Ishikawa (cell line): ENCODE measurements at regions not wholly inside any gene's neighbourhood (a gene's known extent, or its start where the extent isn't known, plus 50 kb on each side); places are given as distances from the start of the nearest gene placed in this dataset.

Experiments
- EGR1 ChIP-seq: IDR thresholded peaks from 2 replicates; pipeline ENCODE4 v1.6.1; 2012
- EP300 ChIP-seq: IDR thresholded peaks from 2 replicates; pipeline ENCODE4 v1.6.1; 2012; ENCODE audit warnings: borderline replicate concordance
- FOXM1 ChIP-seq: IDR thresholded peaks from 2 replicates; pipeline ENCODE4 v1.6.1; 2012; ENCODE audit warnings: low read depth, borderline replicate concordance
- MAX ChIP-seq: IDR thresholded peaks from 2 replicates; pipeline ENCODE4 v1.6.1; 2012
- TAF1 ChIP-seq: IDR thresholded peaks from 2 replicates; pipeline ENCODE4 v1.6.1; 2012; ENCODE audit warnings: low read depth, mild to moderate bottlenecking
- TF ChIP-seq, protein P1 (sequence below): IDR thresholded peaks from 2 replicates; pipeline ENCODE4 v1.6.1; 2012; ENCODE audit warnings: low read depth, mild to moderate bottlenecking
- TF ChIP-seq, protein P2 (sequence below): IDR thresholded peaks from 2 replicates; pipeline ENCODE4 v1.6.1; 2012

DNA sequence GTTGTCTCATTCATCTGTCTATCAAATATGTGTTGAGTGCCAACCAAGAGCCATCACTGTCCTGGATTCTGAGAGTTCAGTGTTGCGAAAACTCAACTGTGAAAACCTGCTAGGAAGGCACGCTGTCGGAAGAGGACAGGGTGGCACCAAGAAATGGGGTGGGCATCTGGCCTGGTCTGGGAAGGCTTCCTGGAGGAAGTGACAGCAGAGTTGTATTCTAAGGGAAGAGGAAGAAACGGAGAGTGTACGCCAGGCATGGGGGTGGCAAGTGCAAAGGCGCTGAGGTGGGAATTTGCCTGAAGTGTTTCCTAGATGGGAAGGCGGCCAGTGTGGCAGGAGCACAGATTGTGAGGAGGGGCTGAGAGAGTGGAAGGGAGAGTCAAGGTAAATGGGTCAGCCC, 91.2 kb downstream of the ANKRD60 start:
- TF ChIP-seq FOXM1 (no peak), TAF1 (no peak), EP300 (no peak), MAX (no peak), EGR1 (no peak)
- TF ChIP-seq, protein P1, sequence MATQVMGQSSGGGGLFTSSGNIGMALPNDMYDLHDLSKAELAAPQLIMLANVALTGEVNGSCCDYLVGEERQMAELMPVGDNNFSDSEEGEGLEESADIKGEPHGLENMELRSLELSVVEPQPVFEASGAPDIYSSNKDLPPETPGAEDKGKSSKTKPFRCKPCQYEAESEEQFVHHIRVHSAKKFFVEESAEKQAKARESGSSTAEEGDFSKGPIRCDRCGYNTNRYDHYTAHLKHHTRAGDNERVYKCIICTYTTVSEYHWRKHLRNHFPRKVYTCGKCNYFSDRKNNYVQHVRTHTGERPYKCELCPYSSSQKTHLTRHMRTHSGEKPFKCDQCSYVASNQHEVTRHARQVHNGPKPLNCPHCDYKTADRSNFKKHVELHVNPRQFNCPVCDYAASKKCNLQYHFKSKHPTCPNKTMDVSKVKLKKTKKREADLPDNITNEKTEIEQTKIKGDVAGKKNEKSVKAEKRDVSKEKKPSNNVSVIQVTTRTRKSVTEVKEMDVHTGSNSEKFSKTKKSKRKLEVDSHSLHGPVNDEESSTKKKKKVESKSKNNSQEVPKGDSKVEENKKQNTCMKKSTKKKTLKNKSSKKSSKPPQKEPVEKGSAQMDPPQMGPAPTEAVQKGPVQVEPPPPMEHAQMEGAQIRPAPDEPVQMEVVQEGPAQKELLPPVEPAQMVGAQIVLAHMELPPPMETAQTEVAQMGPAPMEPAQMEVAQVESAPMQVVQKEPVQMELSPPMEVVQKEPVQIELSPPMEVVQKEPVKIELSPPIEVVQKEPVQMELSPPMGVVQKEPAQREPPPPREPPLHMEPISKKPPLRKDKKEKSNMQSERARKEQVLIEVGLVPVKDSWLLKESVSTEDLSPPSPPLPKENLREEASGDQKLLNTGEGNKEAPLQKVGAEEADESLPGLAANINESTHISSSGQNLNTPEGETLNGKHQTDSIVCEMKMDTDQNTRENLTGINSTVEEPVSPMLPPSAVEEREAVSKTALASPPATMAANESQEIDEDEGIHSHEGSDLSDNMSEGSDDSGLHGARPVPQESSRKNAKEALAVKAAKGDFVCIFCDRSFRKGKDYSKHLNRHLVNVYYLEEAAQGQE, result no peak
- TF ChIP-seq, protein P2, sequence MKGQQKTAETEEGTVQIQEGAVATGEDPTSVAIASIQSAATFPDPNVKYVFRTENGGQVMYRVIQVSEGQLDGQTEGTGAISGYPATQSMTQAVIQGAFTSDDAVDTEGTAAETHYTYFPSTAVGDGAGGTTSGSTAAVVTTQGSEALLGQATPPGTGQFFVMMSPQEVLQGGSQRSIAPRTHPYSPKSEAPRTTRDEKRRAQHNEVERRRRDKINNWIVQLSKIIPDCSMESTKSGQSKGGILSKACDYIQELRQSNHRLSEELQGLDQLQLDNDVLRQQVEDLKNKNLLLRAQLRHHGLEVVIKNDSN, result no peak
